Spleen (tissue), 7 donors: ENCODE measurements at regions not wholly inside any gene's neighbourhood (a gene's known extent, or its start where the extent isn't known, plus 50 kb on each side); places are given as distances from the start of the nearest gene placed in this dataset.

Experiments
- CTCF ChIP-seq, 11 experiments: fragments of 200-600 bp in 7 of 11; fragments of 450-650 bp in 4 of 11; sonication (generic) in 4 of 11; IDR thresholded peaks in 8 of 11; conservative IDR thresholded peaks in 3 of 11; 1 replicate in 7 of 11; 2 replicates in 4 of 11; pipeline versions ENCODE4 v1.4.0 to v1.8.0; 2016 to 2021; ENCODE audit warnings: antibody characterized with exemption in 11 of 11, inconsistent platforms in 4 of 11, mild to moderate bottlenecking in 1 of 11
- POLR2A ChIP-seq, 3 donors: fragments of 450-650 bp; IDR thresholded peaks; one replicate each; pipeline ENCODE4 v1.5.1; 2017; ENCODE audit warnings: antibody characterized with exemption in 3 of 3, mild to moderate bottlenecking in 1 of 3
- POLR2AphosphoS5 ChIP-seq, 3 donors: sonication (generic); formaldehyde crosslinking; IDR thresholded peaks; one replicate each; pipeline ENCODE4 v1.5.1; 2017; ENCODE audit warnings: antibody characterized with exemption in 3 of 3
- donor health status: DM: no; HTN: no; CAD: no; lungs with moderate emphysema.
- donor health status: DM: no; HTN: no; CAD: no.
- donor health status: DM: no; HTN: no; CAD: no.

DNA sequence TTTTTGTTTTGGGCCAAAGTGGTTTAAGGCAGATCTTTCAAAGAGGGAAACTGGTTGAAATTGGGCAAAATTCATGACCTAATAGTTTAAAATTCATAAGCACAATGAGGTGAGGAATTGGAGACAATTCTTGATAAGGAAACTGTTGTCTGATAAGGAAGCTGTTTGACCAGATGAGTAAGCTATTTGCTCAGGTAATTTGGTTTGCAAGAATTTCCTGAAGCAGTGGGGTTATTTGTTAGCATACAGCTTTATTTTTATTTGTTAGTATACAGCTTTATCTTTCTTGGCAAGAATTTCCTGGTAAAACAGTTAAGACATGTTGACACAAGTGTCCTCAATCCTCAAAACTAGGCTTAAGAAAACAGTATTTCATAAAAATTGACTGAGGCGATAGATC is 559.0 kb downstream of the GALC start:
- TF ChIP-seq CTCF (IDR thresholded peaks at IDR 0.05 in 8 of 11, conservative IDR thresholded peaks at IDR 0.05 in 3 of 11), result no peak
- TF ChIP-seq POLR2A (IDR thresholded peaks at IDR 0.05), result no peak
- TF ChIP-seq POLR2AphosphoS5 (IDR thresholded peaks at IDR 0.05), result no peak
